NCI-H2107 treated with DMSO at 0.1 percent for 48 hours (cell line): ENCODE measurements at regions not wholly inside any gene's neighbourhood (a gene's known extent, or its start where the extent isn't known, plus 50 kb on each side); places are given as distances from the start of the nearest gene placed in this dataset.

Experiments
- DNase-seq: peaks from one replicate; lab custom pipeline; 2025; ENCODE audit not compliant: unreplicated experiment; lab: John Stamatoyannopoulos, UW

DNA sequence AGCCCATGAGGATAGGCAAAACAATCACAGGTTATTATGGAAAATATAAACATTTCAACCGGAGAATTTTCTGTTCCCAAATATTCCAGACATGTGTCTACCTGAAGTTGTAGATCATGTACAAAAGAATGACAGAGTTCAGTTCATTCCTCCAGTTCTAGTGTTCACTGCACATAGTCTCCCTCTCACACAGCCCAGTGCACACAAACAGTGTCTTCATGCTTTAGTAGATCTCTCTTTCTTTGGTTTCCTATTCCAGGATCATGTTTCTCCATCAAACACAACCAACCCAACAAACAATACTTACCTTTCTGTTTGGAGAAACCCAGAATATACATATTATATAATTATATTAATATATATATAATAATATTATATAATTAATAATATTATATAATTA is 671.9 kb downstream of the TRIML1 start:
- DNase-seq = peak; percentile 2

DNA sequence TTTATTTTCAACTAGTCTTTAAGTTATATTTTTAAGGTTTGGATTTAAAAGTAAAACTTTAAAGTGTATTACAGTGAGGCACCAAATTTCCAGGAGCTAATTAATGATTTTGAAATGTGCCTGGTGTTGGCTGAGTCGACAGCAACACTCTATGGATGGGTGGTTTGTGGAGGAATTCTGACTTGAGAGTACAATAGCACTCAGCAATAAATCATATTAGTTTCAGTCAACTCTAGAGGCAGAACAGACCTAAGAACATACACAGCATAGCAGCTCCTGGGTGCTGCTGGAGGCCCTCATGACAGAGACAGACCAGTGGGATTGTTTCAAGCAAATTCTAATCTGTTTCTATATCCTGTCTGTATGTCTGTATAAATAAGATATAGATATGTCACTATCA is 673.4 kb downstream of the TRIML1 start:
- DNase-seq = no peak

DNA sequence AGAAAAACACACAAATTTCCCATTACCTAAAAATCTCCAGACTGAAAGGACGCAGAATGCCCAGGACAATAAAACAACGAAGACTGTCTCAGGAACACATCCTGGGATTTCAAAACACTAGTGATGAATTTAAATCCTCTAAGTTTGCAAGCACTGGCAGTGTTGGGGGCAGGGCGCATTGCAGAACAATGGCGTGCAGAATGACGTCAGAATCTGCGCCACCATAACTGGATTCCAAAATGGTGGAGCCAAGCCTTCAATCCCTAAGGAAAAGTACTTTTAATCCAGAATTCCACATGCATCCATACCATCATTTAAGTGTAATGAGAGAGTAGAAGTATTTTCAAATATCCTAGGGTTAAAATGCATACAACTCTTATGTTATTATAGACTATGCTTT is 679.1 kb downstream of the TRIML1 start:
- no peak for DNase-seq

DNA sequence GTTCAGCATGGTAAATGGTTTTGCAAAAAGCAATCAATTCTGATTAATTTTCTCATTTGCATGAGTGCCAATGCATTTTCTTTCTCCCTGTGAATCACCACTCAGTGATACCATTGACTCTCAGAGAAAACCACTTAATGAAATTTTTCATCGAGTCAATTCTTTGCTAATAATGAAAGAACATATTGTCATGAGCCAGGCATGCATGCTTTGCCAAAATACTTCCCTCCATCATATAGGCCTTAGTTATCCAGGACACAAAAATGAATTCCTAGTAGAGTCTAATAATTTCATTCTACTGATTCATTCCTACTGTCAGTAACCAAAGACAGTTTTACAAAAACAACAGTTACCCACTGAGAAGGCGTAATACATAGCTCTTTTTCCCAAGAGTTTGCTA is 680.0 kb downstream of the TRIML1 start:
- no peak for DNase-seq

DNA sequence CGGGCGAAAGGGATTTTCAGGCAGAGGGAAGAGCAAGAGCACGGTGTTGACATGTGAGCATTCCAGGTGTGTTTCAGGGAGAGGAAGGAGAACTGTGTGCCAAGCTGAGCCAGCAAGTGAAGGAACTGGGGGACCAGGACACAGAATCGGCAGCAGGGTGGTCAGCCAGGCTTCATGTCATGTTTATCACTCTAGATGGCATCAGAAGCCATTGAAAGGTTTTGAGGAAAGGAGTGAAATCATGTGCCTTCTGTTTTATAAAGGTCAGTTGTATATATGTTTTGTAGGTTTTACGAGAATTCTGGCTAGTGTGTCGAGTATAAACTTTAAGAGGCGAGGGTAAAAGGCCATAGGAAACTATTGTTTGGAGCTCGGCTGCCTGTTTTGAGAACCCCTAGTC is 682.3 kb downstream of the TRIML1 start:
- DNase-seq = no peak

DNA sequence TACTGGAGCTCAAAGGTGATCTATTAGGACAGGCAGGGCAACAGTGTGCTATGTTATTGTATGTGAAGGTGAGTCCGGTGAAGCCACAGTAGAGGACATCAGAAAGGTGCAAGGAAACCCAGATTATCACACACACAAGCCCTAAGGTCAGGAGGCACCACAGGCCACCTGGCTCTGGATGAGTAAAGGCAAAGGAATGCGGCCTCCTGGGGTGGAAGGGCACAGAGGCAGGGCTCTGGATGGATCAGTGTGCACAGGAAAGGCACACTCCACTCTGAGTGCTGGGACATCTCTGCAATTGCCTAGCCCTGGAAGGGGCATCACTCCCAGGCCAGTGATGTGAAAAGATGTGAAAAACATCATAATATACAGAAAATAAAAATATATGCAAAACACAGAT is 683.5 kb downstream of the TRIML1 start:
- DNase-seq = no peak

DNA sequence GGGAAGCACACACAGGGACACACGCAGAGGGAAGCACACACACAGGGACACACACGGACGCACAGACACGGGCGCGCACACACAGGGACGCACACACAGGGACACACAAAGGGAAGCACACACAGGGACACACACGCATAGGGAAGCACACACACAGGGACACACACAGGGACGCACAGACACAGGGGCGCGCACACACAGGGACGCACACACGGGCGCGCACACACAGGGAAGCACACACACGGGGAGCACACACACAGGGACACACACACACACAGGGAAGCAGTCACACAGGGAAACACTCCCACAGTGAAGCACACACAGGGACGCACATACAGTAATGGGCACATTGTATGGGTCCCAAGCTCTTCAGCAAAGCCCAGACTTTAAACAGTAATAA is 685.3 kb downstream of the TRIML1 start:
- DNase-seq = no peak

DNA sequence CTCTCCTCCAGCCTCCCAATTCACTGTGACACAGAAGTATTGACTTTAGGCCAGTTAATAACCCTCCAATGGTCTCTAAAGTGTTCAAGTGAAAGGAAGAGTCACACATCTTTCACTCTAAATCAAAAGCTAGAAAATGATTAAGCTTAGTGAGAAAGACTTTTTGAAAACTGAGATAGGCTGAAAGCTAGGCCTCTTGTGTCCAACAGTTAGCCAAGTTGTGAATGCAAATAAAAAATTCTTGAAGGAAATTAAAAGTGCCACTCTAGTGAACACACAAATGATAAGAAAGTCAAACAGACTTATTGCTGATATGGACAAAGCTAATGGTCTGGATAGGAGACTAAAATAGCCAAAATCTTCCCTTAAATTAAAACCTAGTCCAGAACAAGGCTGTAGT is 687.2 kb downstream of the TRIML1 start:
- DNase-seq = no peak

DNA sequence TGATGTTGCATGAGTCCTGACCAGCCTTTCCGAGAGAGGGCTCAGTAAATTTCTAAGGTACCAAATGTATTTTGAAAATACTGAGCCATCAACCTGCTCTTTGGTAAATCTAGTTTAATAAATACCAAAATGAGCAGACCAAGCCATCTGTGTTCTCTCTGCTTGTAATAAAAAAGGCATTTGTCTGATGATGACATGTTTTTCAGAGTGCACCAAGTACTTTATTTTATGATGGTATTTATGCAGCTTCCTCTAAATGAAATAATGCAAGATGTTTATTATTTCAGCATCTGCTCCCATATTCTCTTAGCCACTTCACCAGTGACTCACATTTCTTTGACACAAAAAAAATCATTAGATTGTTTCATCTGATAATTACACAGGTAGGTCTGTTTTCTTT is 700.5 kb downstream of the TRIML1 start:
- no peak for DNase-seq

DNA sequence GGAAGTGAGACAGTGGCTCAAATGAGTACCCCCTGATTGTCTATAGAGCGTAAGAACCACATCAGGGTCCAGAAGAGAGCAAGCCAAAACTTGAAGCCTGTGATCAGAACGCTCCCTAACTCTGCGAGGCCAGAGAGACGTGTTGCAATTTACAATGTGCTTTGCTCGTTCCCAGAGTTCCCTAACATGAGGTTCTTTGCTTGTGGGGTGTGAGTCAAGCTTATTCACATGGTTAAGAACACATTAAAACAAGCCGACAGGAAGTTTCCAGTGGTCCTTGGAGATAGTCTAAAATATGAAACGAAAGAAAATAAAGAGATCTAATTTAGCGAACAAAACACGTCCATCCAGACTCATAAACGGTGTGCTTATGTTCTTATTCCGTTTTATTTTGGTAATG is 702.3 kb downstream of the TRIML1 start:
- DNase-seq = no peak

DNA sequence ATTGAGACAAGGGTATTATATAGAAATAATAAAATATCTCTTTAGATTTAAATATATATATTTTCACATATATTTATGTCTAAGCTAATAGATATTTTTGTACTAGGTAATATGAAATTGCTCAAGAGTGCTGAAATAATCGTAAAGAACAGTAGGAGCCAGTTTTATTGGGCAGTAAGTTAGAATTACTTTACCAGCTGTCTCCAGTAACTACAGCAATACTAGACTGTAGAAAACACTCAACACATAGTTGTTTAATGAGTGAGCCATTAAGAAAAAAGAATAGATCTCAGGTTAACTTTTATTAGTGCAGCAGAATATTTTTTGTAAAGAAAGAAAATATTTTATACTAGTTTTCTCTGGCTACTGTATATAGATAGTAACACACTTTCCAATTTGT is 715.2 kb downstream of the TRIML1 start:
- no peak for DNase-seq

DNA sequence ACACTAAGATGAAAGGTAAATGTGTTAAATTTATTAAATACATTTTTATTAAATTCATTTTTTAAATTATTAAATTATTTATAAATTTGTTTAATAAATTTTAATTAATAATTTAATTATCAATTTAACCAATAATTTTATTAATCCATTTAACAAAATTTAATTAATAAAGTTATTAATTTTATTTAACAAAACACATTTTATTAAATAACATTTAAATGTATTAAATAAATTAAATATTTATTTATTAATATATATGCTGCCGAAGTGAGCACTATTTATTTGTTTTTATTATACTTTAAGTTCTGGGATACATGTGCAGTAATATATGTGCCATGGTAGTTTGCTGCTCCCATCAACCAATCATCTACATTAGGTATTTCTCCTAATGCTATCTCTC is 719.5 kb downstream of the TRIML1 start:
- no peak for DNase-seq

DNA sequence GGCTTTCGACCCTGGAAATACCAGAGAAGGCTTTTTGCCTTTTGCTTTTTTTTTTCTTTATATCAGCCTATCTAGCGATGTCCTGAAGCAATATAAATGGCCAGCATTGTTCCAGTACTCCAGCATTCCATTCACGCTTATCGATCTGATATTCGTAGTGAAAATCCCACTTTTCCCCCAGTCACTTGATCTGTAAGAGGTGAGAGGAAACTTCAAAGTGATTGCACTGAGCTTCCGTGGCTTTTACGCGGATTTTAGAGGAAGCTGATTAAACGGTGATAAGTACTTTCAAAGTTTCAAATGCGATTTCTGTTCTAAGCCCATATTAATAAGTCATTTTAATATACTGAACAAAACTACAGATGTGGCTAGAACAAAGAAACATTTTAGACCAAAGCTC is 725.5 kb downstream of the TRIML1 start:
- DNase-seq = no peak

DNA sequence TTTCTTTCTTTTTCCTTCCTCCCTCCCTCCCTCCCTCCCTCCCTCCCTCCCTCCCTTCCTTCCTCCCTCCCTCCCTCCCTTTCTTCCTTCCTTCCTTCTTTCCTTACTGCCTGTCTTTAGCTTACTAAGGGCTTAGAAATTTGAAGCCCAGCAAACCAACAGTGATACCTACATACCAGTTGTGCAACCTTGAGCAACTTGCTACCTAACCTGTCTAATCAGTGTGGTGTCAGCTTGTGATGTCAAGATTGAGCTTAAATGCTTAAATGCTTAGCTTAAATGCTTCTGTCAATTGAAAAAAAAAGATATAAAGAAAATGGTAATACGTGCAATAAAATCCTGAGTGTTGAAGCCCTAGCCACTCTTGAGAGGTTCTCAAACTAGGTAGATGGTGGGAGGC is 728.6 kb downstream of the TRIML1 start:
- no peak for DNase-seq

DNA sequence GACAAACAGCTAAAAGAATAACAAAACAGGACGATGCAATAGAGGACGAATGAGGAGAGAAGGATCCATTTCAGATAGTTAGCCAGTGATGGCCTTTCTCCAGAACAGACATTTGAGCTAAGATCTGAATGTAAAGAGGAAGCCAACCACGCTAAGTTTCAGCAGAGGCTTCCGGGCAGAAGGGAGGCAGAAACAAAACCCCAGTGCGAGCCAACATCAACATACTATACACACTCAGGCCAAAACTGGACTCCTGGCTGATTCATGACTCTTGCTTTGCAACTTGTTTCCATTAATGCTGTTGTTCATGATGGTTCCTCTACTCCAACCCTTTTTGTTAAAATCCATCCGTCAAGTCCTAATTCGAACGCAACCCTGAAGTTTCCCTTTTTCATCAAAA is 730.3 kb downstream of the TRIML1 start:
- DNase-seq = no peak

DNA sequence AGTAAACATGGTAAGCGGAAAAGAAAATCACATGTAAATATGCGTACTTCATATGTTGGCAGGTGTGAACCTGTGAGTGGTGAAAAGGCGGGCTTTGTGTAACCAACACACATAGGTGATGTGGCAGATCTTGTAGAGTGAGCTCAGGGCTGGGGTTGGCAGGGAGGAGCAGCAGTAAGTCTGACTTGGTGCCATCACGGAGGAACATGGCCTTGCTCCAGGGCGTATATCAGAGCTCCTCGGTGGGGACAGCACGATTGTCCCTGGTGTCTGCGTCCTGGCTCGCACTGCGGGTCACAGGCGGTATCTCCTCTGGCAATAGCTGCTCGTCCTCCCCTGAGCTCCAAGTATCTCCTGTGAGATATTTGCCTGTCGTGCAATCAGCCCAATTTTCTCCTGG is 733.6 kb downstream of the TRIML1 start:
- DNase-seq = no peak

DNA sequence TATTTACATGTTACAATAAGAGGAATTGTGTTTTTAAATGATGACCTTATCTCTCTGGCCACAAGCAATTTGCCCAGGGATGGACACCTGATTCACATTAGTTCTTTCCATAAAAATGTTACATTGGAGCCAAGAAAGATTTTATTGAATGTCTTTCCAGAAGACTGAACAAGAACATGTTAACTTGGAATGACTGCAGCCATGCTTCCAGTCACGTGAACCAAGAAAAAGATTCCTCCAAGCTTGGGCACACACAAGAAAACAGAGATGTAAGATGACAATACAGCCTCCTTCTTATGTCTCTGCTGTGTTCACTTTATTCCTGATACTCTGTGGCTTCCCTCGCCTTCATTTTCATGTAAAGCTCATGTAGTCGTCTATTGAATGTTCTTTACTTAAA is 737.6 kb downstream of the TRIML1 start:
- DNase-seq = no peak

DNA sequence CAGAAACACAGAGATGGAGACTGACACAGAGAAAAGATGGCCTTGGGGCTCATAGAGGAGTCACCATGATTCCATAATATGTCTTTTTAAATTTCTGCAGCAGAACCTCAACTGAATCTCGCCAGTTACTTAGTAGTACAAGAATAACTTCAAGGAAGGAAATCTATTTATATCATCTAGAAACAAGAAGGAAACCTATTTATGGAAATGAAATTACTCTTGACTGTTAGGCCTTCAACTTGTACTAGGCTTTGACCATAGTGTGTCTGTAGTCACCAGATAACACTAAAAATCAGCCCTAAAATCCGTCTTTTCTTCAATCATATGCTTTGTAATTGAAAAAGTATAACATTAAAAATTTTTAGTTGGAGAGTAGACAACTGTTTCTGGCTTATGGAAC is 740.4 kb downstream of the TRIML1 start:
- no peak for DNase-seq

DNA sequence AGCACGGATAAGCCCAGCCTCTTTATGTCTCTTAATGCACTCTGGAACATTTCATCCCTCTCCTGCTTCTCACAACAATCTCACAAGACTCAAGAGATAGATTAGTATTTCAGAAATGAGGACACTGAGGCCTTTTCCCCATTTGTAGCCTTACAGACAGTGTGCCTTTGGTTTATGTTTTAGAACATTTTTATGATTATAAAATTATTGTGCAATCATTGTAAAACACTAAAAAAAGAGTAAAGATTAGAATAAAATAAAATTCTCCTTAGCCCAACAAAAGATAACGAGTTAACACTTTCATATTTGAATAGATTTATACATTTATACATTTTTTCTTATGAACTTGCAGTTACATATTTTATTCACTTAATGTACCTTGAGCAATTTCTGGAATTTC is 748.7 kb downstream of the TRIML1 start:
- no peak for DNase-seq

DNA sequence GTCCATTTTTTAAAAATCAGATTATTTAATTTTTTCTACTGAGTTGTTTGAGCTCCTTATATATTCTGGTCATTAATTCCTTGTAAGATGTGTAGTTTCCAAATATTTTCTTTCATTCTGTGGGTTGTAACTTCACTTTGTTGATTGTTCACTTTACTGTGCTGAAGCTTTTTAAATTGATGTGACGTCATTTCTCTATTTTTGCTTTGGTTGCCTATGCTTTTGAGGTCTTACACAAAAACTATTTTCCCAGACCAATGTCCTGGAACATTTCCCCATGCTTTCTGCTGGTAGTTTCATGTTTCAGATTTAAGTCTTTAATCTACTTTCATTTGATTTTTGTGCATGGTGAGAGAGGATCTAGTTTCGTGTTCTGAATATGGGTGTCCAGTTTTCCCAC is 753.6 kb downstream of the TRIML1 start:
- DNase-seq = no peak

DNA sequence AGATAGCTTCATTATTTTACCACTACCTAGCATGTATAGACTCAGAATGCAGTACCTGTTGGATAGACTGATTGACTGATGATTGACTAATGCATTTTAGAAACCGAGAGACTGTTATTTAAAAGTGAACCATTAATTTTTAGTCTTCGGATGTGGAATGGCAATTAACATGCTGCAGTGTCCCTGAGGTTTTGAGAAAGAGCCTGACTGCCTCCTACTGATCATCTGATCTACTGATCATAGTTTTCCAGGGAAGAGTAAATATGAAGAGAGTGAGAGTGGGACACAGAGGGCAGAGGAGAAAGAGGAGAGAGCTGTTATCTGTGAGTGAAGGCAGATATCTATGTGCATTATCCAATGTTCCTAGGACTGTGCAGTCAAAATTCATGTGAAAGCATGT is 764.7 kb downstream of the TRIML1 start:
- no peak for DNase-seq

DNA sequence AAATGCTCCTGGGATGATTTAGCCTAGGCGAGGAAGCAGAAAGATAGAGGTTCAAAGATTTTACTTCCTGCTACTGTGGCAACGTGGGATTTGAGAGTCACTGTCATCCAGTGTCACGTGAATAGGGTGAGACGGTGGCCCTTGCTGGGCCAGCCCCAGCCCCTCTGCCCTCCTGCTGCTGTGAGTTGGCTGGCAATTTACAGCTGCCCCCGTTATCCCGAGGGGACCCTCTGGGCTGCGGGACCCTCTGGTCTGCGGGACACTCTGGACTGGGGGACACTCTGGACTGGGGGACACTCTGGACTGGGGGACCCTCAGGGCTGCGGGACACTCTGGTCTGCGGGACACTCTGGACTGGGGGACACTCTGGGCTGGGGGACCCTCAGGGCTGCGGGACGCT is 765.4 kb downstream of the TRIML1 start:
- DNase-seq = no peak

DNA sequence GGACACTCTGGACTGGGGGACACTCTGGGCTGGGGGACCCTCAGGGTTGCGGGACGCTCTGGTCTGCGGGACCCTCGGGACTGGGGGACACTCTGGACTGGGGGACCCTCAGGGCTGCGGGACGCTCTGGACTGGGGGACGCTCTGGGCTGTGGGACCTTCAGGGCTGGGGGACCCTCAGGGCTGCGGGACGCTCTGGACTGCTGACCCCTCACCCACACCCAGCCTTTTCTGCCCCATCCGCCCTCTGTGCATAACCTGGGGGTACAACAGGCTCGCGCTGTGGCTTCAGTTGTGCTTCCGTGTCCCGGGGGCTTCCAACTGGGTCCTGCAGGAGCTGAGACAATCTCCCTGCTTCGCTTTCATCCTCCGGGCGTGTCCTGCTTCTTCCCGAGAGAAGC is 766.0 kb downstream of the TRIML1 start:
- DNase-seq = no peak

DNA sequence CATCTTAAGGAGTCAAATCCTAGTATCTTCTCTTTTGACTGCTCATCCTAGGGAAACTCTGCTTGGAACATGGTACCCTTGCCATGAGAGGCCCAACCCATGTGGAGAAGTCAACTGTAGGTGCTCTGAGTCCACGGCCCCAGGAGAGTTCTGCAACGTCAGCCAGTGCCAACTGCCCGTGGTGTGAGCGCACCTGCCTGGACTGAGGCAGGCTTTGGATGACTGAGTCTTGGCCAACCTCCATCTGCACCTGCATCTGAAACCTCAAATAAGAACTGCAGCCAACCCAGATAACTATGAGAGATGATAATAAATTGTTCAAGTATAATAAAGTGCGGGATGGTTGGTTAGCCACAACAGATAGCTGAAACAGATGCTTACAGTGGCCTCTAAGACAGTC is 772.0 kb downstream of the TRIML1 start:
- peak; percentile 0 for DNase-seq
